CD14-positive monocyte (primary cell): ENCODE measurements at regions not wholly inside any gene's neighbourhood (a gene's known extent, or its start where the extent isn't known, plus 50 kb on each side); places are given as distances from the start of the nearest gene placed in this dataset.

Experiments
- DNase-seq, 3 donors: peaks; one replicate each; pipeline ENCODE4 v3.0.0-alpha.2; 2011 to 2022
- H2AFZ ChIP-seq: 2 replicates; pipeline ENCODE4 v1.6.0; 2012; ENCODE audit warnings: mild to moderate bottlenecking, low read depth, low read length, inconsistent platforms; ENCODE audit not compliant: insufficient read depth, poor library complexity, severe bottlenecking
- H3K27ac ChIP-seq, 2 donors: 1 replicate in 1 of 2; 2 replicates in 1 of 2; pipeline ENCODE4 v1.5.1; 2012 to 2013; ENCODE audit warnings: low read length in 2 of 2, control low read depth in 1 of 2, inconsistent platforms in 1 of 2, low read depth in 1 of 2, mild to moderate bottlenecking in 1 of 2
- H3K27me3 ChIP-seq, 2 donors: one replicate each; pipeline versions ENCODE4 v1.6.0 to v1.6.1; 2011 to 2013; ENCODE audit warnings: low read length in 2 of 2; ENCODE audit not compliant: control insufficient read depth in 2 of 2, insufficient read depth in 2 of 2
- H3K36me3 ChIP-seq, 2 donors: replicated peaks in 1 of 2; 1 replicate in 1 of 2; 2 replicates in 1 of 2; pipeline versions ENCODE4 v1.5.1 to v1.6.1; 2012 to 2013; ENCODE audit warnings: low read length in 2 of 2, control low read depth in 1 of 2, inconsistent platforms in 1 of 2, mild to moderate bottlenecking in 1 of 2; ENCODE audit not compliant: insufficient read depth in 2 of 2, control insufficient read depth in 1 of 2
- H3K4me1 ChIP-seq, 2 donors: 1 replicate in 1 of 2; 2 replicates in 1 of 2; pipeline versions ENCODE4 v1.5.1 to v1.6.1; 2012 to 2013; ENCODE audit warnings: low read length in 2 of 2, control low read depth in 1 of 2, inconsistent platforms in 1 of 2, mild to moderate bottlenecking in 1 of 2, moderate library complexity in 1 of 2; ENCODE audit not compliant: insufficient read depth in 2 of 2, control insufficient read depth in 1 of 2
- H3K4me2 ChIP-seq: replicated peaks from 2 replicates; pipeline ENCODE3; 2012; ENCODE audit warnings: low read length, moderate library complexity, mild to moderate bottlenecking; ENCODE audit not compliant: poor library complexity, severe bottlenecking; ENCODE audit errors: extremely low read depth
- H3K4me3 ChIP-seq, 3 experiments: fragments of 200-600 bp in 1 of 3; sonication (generic) in 1 of 3; replicated peaks in 1 of 3; 1 replicate in 2 of 3; 2 replicates in 1 of 3; pipeline ENCODE4 v1.5.1; 2011 to 2013; ENCODE audit warnings: low read length in 3 of 3, mild to moderate bottlenecking in 3 of 3, control low read depth in 2 of 3, low read depth in 2 of 3, inconsistent platforms in 1 of 3, moderate library complexity in 1 of 3
- H3K79me2 ChIP-seq: 2 replicates; pipeline ENCODE4 v1.6.0; 2012; ENCODE audit warnings: mild to moderate bottlenecking, control low read depth, inconsistent platforms, low read length, moderate library complexity; ENCODE audit not compliant: insufficient read depth
- H3K9ac ChIP-seq: 2 replicates; pipeline ENCODE4 v1.6.0; 2017; ENCODE audit warnings: low read length, mild to moderate bottlenecking; ENCODE audit not compliant: insufficient read depth, poor library complexity, severe bottlenecking
- H3K9me3 ChIP-seq, 2 donors: replicated peaks in 1 of 2; 1 replicate in 1 of 2; 2 replicates in 1 of 2; pipeline versions ENCODE4 v1.5.1 to v1.6.1; 2012 to 2013; ENCODE audit warnings: low read length in 2 of 2, control low read depth in 1 of 2; ENCODE audit not compliant: control insufficient read depth in 1 of 2, insufficient read depth in 1 of 2
- H4K20me1 ChIP-seq: 2 replicates; pipeline ENCODE4 v1.6.0; 2012; ENCODE audit warnings: mild to moderate bottlenecking, low read length, control low read depth, moderate library complexity; ENCODE audit not compliant: insufficient read depth
- H3K27ac Mint-ChIP-seq, 7 donors: one replicate each; pipeline ENCODE4 v1.8.0; 2020; ENCODE audit warnings: mild to moderate bottlenecking in 7 of 7, mixed read lengths in 7 of 7, moderate library complexity in 6 of 7, inconsistent platforms in 2 of 7
- H3K27me3 Mint-ChIP-seq, 3 donors: one replicate each; pipeline ENCODE4 v1.8.0; 2021 to 2022; ENCODE audit warnings: low read depth in 3 of 3, mild to moderate bottlenecking in 3 of 3, mixed read lengths in 3 of 3, moderate library complexity in 3 of 3, inconsistent platforms in 1 of 3
- H3K36me3 Mint-ChIP-seq, 2 donors: one replicate each; pipeline ENCODE4 v1.8.0; 2020; ENCODE audit warnings: mixed read lengths in 2 of 2, inconsistent platforms in 1 of 2, mild to moderate bottlenecking in 1 of 2
- H3K4me1 Mint-ChIP-seq: one replicate; pipeline ENCODE4 v1.8.0; 2020; ENCODE audit warnings: mild to moderate bottlenecking, mixed read lengths
- H3K4me3 Mint-ChIP-seq, 2 donors: one replicate each; pipeline ENCODE4 v1.8.0; 2020; ENCODE audit warnings: mild to moderate bottlenecking in 2 of 2, mixed read lengths in 2 of 2, moderate library complexity in 1 of 2
- H3K9me3 Mint-ChIP-seq, 7 donors: one replicate each; pipeline ENCODE4 v1.8.0; 2020 to 2022; ENCODE audit warnings: mixed read lengths in 7 of 7, mild to moderate bottlenecking in 6 of 7, moderate library complexity in 6 of 7, inconsistent platforms in 2 of 7
- WGBS: methylation state at CpG from one replicate; pipeline ENCODE4 v1.1.5; 2013; ENCODE audit warnings: missing lambda C conversion rate; ENCODE audit not compliant: insufficient coverage; 5-methylcytosine and 5-hydroxymethylcytosine counted together
- intact Hi-C, 2 donors: fragments of 100-400 bp; cut with micrococcal nuclease; formaldehyde crosslinking; loops; one replicate each; pipeline versions ENCODE4 v1.15.0 to v1.15.1; 2023
- TF ChIP-seq, protein P1 (sequence below): fragments of 200-600 bp; IDR thresholded peaks from one replicate; pipeline ENCODE4 v1.8.0; 2022; ENCODE audit warnings: antibody characterized with exemption, mild to moderate bottlenecking

GRCh38 chr1:65505547-65506300, 85.3 kb downstream of the LEPR start:
- Histone ChIP-seq H3K4me2 (no peak overlapping the region), H3K4me1 (no peaks in the 10 kb centered on the region), H3K9ac (no peak overlapping the region), H3K4me3 (no peak overlapping the region), H3K36me3 (no peaks in the 10 kb centered on the region), H4K20me1 (no peaks in the 10 kb centered on the region), H3K27me3 (no peaks in the 10 kb centered on the region), H3K27ac (no peak overlapping the region), H3K9me3 (no peaks in the 10 kb centered on the region), H3K79me2 (no peaks in the 10 kb centered on the region), H2AFZ (no peak overlapping the region)
- no peaks in the 10 kb centered on the region for H3K4me1 Mint-ChIP-seq
- DNase-seq = no peak
- intact Hi-C loops = no loop called here
- H3K4me3 Mint-ChIP-seq = no peak overlapping the region
- H3K36me3 Mint-ChIP-seq = no peaks in the 10 kb centered on the region
- WGBS = no CpG with 5 or more reads among the region's 5 CpGs
- TF ChIP-seq, protein P1, sequence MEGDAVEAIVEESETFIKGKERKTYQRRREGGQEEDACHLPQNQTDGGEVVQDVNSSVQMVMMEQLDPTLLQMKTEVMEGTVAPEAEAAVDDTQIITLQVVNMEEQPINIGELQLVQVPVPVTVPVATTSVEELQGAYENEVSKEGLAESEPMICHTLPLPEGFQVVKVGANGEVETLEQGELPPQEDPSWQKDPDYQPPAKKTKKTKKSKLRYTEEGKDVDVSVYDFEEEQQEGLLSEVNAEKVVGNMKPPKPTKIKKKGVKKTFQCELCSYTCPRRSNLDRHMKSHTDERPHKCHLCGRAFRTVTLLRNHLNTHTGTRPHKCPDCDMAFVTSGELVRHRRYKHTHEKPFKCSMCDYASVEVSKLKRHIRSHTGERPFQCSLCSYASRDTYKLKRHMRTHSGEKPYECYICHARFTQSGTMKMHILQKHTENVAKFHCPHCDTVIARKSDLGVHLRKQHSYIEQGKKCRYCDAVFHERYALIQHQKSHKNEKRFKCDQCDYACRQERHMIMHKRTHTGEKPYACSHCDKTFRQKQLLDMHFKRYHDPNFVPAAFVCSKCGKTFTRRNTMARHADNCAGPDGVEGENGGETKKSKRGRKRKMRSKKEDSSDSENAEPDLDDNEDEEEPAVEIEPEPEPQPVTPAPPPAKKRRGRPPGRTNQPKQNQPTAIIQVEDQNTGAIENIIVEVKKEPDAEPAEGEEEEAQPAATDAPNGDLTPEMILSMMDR = no peak
- peaks cover 0 to 3% (median 0%) of the 10 kb centered on the region in 7 donors for H3K9me3 Mint-ChIP-seq
- H3K27me3 Mint-ChIP-seq = peaks cover 0 to 2% (median 1%) of the 10 kb centered on the region in 3 donors
- no peak overlapping the region for H3K27ac Mint-ChIP-seq

DNA sequence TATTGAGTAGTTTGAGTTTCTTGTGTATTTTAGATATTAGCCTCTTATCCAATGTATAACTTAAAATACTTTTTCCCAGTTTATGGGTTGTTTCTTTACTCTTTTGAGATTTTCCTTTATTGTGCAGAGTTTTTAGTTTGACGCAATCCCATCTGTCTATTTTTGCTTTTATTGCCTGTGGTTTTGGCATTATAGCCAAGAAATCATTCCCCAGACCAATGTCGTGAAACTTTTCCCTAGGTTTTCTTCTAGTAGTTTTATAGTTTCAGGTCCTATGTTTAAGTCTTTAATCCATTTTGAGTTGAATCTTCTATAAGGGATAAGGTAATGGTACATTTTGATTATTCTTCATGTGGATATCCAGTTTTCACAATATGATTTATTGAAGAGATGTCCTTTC, 87.6 kb downstream of the LEPR start:
- no CpG with 5 or more reads among the region's 2 CpGs for WGBS
- Mint-ChIP-seq H3K4me3 (no peak overlapping the region), H3K36me3 (no peaks in the 10 kb centered on the region), H3K4me1 (no peaks in the 10 kb centered on the region), H3K27ac (no peak overlapping the region), H3K9me3 (peaks cover 0 to 3% (median 0%) of the 10 kb centered on the region in 7 donors), H3K27me3 (peaks cover 0 to 5% (median 1%) of the 10 kb centered on the region in 3 donors)
- H3K9ac ChIP-seq = no peak overlapping the region
- TF ChIP-seq, protein P1 = no peak
- H3K27ac ChIP-seq = no peak overlapping the region
- intact Hi-C loops = no loop called here
- H3K4me3 ChIP-seq = no peak overlapping the region
- H3K79me2 ChIP-seq = no peaks in the 10 kb centered on the region
- no peaks in the 10 kb centered on the region for H4K20me1 ChIP-seq
- H3K9me3 ChIP-seq = no peaks in the 10 kb centered on the region
- no peak overlapping the region for H2AFZ ChIP-seq
- H3K27me3 ChIP-seq = no peaks in the 10 kb centered on the region
- DNase-seq = no peak
- no peaks in the 10 kb centered on the region for H3K36me3 ChIP-seq
- H3K4me2 ChIP-seq = no peak overlapping the region
- no peaks in the 10 kb centered on the region for H3K4me1 ChIP-seq
